Calu3 (cell line): ENCODE measurements at regions not wholly inside any gene's neighbourhood (a gene's known extent, or its start where the extent isn't known, plus 50 kb on each side); places are given as distances from the start of the nearest gene placed in this dataset.

Experiments
- BruUV-seq: library from RNA; stranded (reverse); fragments of 400-500 nt; replicated peaks from 2 replicates; lab custom pipeline; 2021; lab: Mats Ljungman, UMichigan
- CTCF ChIA-PET: fragments of 300-600 bp; sonication (Branson Sonifier 250); formaldehyde crosslinking; loops from one replicate; lab custom pipeline; 2022; ENCODE audit warnings: antibody characterized with exemption; lab: Charles Lee
- DNase-seq: peaks from one replicate; pipeline ENCODE4 v3.0.0; 2022
- H3K27ac Mint-ChIP-seq: one replicate; pipeline ENCODE4 v1.8.0; 2022; ENCODE audit warnings: mixed read lengths; ENCODE audit not compliant: unreplicated experiment
- H3K27me3 Mint-ChIP-seq: one replicate; pipeline ENCODE4 v1.8.0; 2022; ENCODE audit warnings: mixed read lengths; ENCODE audit not compliant: unreplicated experiment
- H3K36me3 Mint-ChIP-seq: one replicate; pipeline ENCODE4 v1.8.0; 2022; ENCODE audit warnings: mild to moderate bottlenecking, moderate library complexity, mixed read lengths; ENCODE audit not compliant: insufficient read depth, unreplicated experiment
- H3K4me1 Mint-ChIP-seq: one replicate; pipeline ENCODE4 v1.8.0; 2022; ENCODE audit warnings: mild to moderate bottlenecking, low read depth, mixed read lengths; ENCODE audit not compliant: unreplicated experiment
- H3K4me3 Mint-ChIP-seq: one replicate; pipeline ENCODE4 v1.8.0; 2022; ENCODE audit warnings: mild to moderate bottlenecking, low read depth, moderate library complexity, mixed read lengths; ENCODE audit not compliant: unreplicated experiment
- H3K9me3 Mint-ChIP-seq: one replicate; pipeline ENCODE4 v1.8.0; 2022; ENCODE audit warnings: low read depth, mixed read lengths; ENCODE audit not compliant: unreplicated experiment
- intact Hi-C: fragments of 100-400 bp; cut with micrococcal nuclease; formaldehyde crosslinking; loops from one replicate; pipeline ENCODE4 v1.10.0; 2022; ENCODE audit not compliant: unreplicated experiment
- TF ChIP-seq, protein P1 (sequence below): fragments of 200-600 bp; IDR thresholded peaks from one replicate; pipeline ENCODE4 v1.8.0; 2022; ENCODE audit warnings: antibody characterized with exemption; ENCODE audit not compliant: unreplicated experiment

DNA sequence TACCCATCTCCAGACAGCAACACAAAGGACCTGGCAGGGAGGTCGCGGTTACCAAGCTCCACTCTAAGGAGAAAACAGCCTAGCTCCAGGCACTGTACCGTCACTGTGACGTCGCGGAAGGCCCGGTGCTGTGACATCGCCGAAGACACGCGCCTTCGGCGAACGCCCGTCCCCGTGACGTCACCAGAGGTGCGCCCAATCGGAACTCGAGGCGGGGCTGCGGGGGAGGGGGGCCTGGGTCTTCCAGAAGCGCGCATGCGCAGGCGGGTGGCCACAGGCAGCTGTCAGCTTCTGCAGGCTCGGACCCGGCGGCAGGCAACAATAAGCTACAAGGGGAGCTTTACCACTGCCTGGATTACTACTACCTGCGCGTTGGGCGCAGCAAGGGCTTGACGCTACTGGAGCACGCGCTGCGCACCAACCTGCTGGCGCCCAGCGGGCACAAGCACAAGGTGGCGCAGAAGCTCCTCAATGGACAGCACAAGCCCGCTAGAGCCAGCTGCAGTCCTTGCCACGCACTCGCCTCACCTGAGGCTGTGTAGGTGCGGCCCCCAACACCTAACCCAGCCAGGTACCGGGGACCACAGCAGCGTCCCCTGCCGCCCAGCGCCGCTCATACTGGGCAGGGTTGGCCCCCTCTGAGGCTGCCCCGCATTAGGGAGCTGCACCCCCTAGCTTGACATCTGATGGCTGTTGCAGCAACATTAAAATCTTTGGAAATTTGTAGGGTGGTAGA lies 208.4 kb downstream of the TPST1 start:
- Mint-ChIP-seq H3K27ac (no peak overlapping the region), H3K36me3 (peaks cover 11% of the 10 kb centered on the region), H3K4me1 (no peaks in the 10 kb centered on the region), H3K27me3 (no peaks in the 10 kb centered on the region), H3K4me3 (peak overlapping the region; percentile 58), H3K9me3 (no peaks in the 10 kb centered on the region)
- CTCF ChIA-PET: interaction anchor here (0.5 to 1.2 kb wide), 3 partner anchors 50 to 275 kb away, joined by 3 to 4 read pairs (median 4); partner anchors contain the start of gene TPST1
- DNase-seq: peak; percentile 73
- no TSS peak for BruUV-seq
- TF ChIP-seq, protein P1, sequence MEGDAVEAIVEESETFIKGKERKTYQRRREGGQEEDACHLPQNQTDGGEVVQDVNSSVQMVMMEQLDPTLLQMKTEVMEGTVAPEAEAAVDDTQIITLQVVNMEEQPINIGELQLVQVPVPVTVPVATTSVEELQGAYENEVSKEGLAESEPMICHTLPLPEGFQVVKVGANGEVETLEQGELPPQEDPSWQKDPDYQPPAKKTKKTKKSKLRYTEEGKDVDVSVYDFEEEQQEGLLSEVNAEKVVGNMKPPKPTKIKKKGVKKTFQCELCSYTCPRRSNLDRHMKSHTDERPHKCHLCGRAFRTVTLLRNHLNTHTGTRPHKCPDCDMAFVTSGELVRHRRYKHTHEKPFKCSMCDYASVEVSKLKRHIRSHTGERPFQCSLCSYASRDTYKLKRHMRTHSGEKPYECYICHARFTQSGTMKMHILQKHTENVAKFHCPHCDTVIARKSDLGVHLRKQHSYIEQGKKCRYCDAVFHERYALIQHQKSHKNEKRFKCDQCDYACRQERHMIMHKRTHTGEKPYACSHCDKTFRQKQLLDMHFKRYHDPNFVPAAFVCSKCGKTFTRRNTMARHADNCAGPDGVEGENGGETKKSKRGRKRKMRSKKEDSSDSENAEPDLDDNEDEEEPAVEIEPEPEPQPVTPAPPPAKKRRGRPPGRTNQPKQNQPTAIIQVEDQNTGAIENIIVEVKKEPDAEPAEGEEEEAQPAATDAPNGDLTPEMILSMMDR: no peak
- intact Hi-C loops: no loop called here

DNA sequence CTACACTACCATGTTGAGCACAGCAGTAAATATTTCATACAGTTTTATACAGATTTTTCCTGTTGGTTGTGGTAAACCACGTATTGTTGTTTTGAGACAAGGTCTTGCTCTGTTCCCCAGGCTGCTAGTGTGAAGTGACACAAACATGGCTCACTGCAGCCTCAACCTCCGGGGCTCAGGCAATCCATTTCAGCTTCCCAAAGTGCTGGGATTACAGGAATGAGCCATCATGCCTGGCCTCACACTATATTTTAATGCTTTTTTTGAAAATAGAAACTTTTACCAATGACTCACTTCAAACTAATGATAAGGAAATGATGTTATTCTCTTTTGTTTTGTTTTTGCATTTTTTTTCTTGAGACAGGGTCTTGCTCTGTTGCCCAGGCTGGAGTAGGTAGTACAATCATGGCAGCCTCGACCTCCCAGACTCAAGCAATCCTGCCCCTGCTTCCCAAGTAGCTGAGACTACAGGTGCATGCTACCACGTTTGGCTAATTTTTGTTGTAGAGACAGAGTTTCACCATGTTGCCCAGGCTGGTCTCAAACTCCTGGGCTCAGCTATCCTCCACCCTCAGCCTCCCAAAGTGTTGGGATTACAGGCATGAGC lies 210.6 kb downstream of the TPST1 start:
- CTCF ChIA-PET: no interaction called here
- TF ChIP-seq, protein P1: no peak
- no peaks in the 10 kb centered on the region for H3K4me1 Mint-ChIP-seq
- H3K4me3 Mint-ChIP-seq: no peak overlapping the region
- no peaks in the 10 kb centered on the region for H3K27me3 Mint-ChIP-seq
- DNase-seq: no peak
- peaks cover 11% of the 10 kb centered on the region for H3K36me3 Mint-ChIP-seq
- H3K27ac Mint-ChIP-seq: no peak overlapping the region
- no peaks in the 10 kb centered on the region for H3K9me3 Mint-ChIP-seq
- BruUV-seq: no TSS peak
- intact Hi-C loops: no loop called here

DNA sequence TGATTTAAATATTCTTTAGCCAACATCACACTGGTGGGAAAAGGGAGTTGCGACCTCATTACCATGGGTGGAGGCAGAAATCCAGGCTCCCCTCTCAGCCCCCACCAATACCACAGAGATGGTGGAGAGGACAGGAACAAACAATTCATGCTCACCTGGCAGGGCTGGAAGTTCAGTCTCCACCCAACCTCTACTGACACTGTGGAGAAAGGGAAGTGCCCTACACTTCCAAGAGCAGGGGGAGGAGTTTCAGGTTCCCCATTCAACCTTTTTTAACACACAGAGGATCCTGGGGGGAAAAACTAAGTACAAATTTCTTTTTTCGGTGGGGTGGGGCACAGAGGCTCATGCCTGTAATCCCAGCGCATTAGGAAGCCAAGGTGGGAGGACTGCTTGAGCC lies 210.1 kb upstream of the KCTD7 start:
- H3K27ac Mint-ChIP-seq: no peak overlapping the region
- TF ChIP-seq, protein P1: no peak
- intact Hi-C loops: no loop called here
- no peak for DNase-seq
- CTCF ChIA-PET: no interaction called here
- H3K27me3 Mint-ChIP-seq: no peaks in the 10 kb centered on the region
- H3K4me3 Mint-ChIP-seq: no peak overlapping the region
- no peaks in the 10 kb centered on the region for H3K4me1 Mint-ChIP-seq
- peaks cover 4% of the 10 kb centered on the region for H3K36me3 Mint-ChIP-seq
- H3K9me3 Mint-ChIP-seq: no peaks in the 10 kb centered on the region
- no TSS peak for BruUV-seq

GRCh38 chr7:66419210-66419609 lies 209.5 kb upstream of the KCTD7 start:
- Mint-ChIP-seq H3K27ac (no peak overlapping the region), H3K9me3 (no peaks in the 10 kb centered on the region), H3K27me3 (no peaks in the 10 kb centered on the region), H3K4me1 (no peaks in the 10 kb centered on the region), H3K36me3 (no peaks in the 10 kb centered on the region), H3K4me3 (no peak overlapping the region)
- TF ChIP-seq, protein P1: no peak
- intact Hi-C loops: no loop called here
- CTCF ChIA-PET: no interaction called here
- no TSS peak for BruUV-seq
- no peak for DNase-seq
